Left lobe of liver (tissue), 2 donors: ENCODE measurements at regions not wholly inside any gene's neighbourhood (a gene's known extent, or its start where the extent isn't known, plus 50 kb on each side); places are given as distances from the start of the nearest gene placed in this dataset.
"Not testable (repeated sequence)": the region's sequence is repeated elsewhere in the genome, so short reads cannot be mapped to it uniquely, and the experiment has no call there.

Experiments used
- ATAC-seq: fragments of 200-7000 bp; cut with Tn5 transposase; one replicate; pipeline ENCODE4 v1.9.1; 2020; ENCODE audit warnings: mild to moderate bottlenecking, moderate library complexity
- DNase-seq: peaks from one replicate; pipeline ENCODE4 v3.0.0-alpha.2; 2020; ENCODE audit warnings: low spot score
- donor health status: DM: no; HTN: no; CAD: no; lungs with moderate emphysema.
- donor health status: DM: no; HTN: yes; CAD: no.

DNA sequence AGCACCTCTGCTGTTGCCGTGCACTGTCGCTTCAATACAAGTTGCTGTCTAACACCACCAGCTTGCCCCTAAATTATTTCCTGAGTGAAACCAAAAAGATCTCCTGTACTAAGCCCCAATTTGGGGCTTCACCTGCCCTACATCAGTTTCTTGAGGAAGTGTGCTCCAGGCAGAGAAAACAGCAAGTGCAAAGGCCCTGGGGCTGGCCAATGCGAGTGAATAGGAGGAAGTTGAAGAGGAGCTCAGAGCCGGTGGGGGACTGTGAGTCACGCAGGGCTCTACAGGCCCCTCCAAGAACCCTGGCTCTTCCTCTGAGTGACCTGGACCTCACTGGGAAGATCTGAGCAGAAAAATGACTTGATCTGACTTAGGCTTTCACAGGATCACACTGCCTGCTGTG is 117.2 kb downstream of the IPO8 start:
- DNase-seq, result no peak
- no peak for ATAC-seq

DNA sequence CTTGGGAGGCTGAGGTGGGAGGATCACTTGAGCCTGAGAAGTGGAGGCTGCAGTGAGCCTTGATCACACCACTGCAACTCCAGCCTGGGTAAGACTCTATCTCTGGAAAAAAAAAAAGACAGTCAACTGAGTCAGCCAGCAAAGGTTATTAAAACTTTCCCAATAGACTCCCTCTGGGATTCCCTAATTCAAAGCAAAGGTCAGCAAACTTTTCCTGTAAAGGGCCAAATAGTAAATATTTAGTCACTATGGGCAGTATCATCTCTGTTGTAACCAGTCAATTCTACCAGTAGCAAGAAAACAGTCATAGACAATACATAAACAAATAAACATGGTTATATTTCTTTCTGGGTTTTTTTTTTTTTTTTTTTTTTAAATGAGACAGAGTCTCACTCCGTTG is 122.5 kb downstream of the IPO8 start:
- DNase-seq, result no peak
- peak; percentile 87 for ATAC-seq

DNA sequence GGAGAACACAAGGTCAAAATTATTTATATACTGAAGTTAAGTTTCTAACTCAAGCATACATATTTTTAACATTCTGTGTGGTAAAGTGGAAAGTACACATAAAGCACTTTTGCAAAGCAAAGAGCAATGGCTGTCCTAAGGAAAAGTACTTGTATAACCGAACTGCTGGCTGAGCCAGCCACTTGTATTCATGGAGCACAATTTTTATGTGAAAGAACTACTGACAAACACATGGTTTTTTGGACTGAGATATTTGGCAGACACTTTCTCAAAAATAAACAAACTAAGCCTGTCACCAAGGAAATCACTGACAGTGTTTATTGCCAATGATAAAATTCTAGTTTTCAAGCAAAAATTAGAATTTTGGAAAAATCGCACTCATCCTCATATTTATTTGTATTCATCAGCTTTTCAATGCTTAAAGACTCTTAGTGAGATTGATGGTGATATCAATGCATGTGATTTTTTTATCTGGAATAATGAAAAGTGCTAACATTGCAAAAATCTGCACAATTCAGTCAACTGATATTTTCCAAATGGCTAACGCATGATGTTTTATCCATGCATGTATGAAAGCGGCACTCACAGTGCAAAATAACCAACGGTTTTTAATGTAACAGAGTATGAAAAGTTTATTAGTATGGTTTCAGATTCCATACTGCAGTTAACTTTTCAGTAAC is 125.3 kb downstream of the IPO8 start:
- no peak for DNase-seq

DNA sequence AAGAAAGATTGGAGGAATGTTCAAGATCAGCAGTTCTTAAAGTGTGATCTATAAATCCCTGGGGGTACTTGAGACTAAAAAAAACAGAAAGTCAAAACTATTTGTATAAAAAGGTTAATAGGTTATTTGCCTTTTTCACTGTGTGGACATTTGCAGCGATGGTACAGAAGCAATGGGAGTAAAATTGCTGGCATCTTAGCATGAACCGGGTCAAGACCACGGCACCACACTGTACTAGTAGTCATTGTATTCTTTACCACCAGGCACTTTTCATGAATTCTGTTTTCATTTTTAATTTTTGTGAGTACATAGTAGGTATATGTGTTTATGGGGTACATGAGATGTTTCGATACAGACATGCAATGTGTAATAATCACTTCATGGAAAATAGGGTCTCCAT is 126.2 kb downstream of the IPO8 start:
- ATAC-seq (no peak), DNase-seq (no peak)

More for the DNA sequence above, 125.3 kb downstream of the IPO8 start:
- peak; percentile 59 for ATAC-seq

DNA sequence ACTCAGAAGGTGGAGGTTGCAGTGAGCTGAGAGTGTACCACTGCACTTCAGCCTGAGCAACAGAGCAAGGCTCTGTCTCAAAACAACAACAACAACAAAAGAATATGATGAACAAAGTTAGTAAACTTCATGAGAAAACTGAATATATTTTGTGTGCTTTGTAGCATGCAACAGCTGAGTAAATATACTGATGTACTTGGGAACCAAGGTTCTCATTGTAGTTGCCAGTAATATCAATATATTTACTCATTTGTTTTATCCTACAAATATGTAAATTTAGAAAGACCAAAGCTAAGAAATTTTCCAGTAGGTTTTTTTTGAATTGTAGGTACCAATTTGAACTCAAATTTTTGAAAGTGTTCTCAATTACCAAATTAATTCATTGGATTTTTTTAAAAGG is 127.2 kb downstream of the IPO8 start:
- DNase-seq (no peak), ATAC-seq (no peak)

DNA sequence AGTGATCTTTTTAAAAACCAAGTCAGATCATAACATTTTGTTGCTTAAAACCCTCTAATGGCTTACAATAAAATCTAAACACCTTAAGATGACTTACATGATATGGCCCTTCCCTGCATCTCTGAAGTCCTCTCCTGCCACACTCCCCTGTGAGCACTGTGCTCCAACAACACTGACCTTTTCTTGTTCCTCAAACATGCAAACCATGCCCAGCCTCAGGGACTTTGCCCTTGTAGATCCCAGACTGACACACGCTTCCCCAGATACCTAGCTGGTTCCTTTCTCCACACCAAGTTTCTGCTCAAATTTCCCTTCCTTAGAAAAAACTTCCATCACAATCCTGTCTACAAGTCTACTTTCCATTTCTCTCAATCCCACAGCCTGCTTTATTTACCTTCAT is 128.6 kb downstream of the IPO8 start:
- ATAC-seq (peak; percentile 62), DNase-seq (no peak)

DNA sequence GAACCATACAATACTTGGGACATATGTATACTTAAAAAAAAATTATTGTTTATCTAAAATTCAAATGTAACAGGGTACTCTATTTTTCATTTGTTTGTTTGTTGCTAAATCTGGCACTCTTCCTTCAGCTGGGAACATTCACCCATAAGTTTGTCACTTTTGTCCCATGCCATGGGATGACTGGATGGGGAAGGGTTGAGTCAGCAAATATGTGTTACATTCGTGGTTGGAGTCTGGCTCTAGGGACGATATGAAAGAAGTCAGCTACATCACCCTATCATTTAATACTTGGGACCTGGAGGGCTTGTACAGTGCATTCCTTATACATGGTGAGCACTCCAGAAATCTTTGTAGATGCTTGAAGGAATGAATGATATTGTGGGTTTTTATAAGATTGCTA is 131.3 kb downstream of the IPO8 start:
- DNase-seq, result no peak
- ATAC-seq, result no peak

DNA sequence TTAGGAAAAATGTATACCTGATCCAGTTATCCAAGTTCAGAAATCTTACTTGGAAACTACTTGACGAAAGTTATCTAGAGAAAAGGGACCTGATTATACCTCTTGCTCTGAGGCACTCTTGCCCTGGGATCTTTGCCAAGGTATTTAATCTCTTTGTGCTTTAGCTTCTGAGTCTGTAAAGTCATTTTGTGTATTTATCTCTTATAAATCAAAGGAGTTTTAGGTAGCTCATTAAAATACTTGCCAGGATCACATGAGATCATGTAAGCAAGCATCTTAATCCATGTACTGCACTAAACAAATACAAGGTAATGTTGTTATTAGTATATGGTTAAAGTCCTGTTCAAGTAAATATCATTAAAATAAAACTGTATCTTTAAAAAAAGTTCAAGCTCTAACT is 147.5 kb downstream of the IPO8 start:
- DNase-seq (no peak), ATAC-seq (no peak)

DNA sequence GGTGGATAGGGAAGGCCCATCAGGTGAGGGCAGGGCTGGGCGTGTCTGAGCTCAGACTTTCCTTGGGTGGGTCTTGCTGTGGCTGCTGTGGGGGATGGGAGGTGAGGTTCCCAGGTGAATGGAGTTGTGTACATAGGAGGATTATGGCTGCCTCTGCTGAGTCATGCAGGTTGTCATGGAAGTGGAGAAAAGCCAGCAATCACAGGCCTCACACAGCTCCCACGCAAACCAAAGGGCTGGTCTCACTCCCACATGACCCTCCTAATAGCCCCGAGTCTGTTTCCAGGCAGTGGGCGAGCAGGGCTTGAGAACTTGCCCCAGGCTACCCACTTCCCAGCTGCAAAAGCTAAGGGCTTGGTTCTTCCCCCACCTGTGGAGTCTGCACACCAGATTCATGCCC is 149.5 kb downstream of the IPO8 start:
- no peak for ATAC-seq
- no peak for DNase-seq

DNA sequence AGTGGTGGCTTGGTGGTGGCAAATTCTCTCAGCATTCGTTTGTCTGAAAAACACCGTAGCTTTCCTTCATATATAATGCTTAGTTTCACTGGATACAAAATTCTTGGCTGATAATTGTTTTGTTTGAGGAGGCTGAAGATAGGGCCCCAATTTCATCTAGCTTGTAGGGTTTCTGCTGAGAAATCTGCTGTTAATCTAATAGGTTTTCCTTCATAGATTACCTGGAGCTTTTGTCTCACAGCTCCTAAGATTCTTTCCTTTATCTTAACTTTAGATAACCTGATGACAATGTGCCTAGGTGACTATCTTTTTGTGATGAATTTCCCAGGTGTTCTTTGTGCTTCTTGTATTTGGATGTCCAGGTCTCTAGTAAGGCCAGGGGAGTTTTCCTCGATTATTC is 151.0 kb downstream of the IPO8 start:
- not testable (repeated sequence) for ATAC-seq, DNase-seq

DNA sequence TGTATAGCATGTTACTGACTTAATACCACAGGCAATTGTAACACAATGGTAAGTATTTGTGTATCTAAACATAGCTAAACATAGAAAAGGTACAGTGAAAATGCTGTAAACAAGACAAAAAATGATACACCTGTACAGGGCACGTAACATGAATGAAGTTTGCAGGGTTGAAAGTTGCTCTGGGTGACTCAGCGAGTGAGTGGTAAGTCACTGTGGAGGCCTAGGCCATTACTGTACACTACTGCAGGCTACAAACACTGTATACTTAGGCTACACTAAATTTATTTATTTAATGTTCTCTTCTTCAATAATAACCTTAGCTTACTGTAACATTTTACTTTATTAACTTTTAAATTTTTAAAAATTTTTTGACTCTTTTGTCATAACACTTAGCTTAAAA is 158.4 kb downstream of the IPO8 start:
- no peak for ATAC-seq

DNA sequence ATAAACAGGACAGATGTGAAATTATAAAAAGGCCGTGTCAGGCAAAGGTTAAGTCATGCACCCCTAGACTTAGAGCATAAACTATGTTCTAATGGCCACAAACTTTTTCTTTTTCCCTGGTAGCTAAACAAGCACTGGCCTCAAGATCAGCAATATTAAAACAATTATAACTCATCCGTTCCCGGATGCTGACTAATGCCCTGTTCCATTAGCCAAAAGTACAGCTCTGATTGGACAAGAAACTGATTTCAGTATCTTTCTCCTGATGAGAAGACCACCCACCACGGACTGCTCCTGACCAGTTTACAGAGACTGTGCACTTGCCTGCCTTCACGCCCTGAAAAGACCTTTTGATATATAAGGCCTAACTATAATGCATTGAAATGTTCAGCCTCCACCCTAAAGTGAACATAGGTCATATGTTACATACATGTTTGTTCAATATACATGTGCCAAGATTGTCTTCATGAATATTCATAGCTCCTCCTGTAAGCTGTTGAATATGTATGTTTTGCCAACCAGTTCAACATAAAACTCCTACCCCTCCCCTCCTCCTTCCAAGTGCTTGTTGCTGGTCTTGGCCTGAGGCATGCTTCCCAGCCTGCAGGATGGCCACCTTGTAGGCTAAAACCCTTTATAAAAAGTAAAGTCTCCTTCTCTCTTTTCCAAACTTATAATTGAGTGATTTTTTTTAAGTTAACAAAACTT is 162.0 kb downstream of the IPO8 start:
- no peak for DNase-seq
- no peak for ATAC-seq

More for the DNA sequence above, 158.4 kb downstream of the IPO8 start:
- no peak for DNase-seq

DNA sequence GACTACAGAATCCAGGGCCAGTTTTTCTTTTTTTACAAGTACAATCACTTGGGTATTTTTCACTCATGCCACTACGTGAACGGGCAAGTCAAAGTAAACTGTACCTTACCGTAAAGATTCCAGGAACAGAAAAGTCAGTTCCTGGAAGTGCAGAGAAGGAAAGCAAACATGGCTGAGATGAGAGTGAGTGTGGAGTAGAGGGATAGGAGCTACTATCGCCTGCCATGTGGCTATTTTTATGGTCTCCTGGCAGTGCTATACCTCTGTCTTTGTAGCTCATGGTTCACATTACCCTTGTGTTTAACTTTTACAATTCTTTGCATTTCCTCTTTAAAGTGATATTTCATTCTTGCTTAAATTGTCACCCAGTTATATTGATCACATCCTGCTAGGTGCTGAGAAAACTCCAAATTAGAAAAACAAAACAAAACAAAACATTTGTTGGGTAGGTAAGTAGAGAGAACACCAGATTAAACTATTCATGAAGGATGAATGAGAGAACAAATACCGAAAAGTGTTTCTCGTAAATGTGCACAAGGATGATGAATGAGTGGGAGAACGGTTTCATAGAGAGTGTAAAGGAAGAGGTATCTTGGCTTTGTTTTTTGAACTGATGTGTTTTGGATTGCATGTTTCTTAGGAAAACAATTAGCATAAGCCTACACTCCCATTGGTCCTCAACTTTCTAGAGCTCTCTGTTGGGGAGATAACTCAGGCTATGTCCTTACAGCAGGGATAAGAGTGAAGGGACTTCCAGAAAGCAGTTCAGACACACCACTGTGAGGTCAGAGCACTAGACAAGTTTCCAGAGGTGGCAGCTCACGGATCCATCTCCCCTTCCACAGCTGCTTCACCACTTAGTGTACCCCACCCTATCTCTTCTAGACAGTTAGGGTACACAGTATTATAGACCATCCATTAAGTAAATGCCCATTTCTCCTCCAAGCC is 163.7 kb downstream of the IPO8 start:
- ATAC-seq, result no peak

DNA sequence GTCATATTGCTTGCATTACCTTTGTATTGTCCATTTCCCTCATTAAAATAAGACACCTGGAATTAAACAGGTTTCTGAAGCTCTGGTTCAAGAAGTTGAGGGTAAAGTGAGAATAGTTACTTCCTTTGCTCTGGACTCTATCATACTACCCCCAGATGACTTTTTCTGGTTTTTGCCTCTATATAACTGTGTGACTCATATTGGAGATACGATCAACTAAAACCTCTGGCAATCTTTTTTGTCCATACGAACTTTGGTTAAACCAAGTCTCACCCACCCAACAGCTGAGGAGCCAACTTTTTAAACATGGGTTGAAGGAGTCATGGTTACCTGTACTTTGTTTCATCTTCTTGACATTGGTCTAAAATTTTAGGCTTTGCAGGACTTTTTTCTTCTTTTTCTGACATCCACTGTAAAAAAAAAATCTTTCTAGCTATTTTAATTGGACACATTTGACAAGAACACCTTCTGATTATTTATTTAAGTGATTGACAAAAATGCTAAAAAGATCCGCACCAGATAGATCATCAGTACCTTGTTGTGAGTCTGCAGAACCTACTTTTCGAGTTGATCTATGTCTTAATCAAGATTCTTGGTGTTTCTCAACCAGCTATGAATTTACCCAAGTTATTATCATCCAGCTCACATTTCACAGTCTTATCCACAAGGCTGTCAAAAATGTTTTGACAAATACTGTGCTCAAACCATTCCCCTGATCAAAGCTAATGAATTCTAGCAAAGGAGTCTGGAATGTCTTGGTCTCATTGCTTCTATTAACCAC is 166.0 kb downstream of the IPO8 start:
- DNase-seq (no peak), ATAC-seq (no peak)

More for the DNA sequence above, 163.7 kb downstream of the IPO8 start:
- no peak for DNase-seq

DNA sequence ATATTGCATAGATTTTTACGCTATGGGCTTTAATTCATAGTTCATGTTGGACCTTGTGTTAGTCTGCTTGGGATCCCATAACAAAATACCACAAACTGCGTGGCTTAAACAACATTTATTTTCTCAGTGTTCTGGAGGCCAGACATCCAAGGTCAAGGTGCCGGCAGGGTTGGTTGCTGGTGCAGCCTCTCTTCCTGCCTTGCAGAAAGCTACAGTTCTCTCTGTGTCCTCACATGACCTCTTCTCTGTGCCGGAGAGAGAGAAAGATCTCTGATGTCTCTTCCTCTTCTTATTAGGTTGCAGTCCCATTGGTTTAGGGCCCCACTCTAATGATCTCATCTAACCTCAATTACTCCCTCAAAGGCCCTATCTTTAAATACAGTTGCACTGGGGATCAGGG is 170.5 kb downstream of the IPO8 start:
- DNase-seq (no peak), ATAC-seq (no peak)

DNA sequence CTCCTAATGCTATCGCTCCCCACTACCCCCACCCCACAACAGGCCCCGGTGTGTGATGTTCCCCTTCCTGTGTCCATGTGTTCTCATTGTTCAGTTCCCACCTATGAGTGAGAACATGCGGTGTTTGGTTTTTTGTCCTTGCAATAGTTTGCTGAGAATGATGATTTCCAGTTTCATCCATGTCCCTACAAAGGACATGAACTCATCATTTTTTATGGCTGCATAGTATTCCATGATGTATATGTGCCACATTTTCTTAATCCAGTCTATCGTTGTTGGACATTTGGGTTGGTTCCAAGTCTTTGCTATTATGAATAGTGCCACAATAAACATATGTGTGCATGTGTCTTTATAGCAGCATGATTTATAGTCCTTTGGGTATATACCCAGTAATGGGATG is 175.4 kb downstream of the IPO8 start:
- not testable (repeated sequence) for ATAC-seq, DNase-seq

DNA sequence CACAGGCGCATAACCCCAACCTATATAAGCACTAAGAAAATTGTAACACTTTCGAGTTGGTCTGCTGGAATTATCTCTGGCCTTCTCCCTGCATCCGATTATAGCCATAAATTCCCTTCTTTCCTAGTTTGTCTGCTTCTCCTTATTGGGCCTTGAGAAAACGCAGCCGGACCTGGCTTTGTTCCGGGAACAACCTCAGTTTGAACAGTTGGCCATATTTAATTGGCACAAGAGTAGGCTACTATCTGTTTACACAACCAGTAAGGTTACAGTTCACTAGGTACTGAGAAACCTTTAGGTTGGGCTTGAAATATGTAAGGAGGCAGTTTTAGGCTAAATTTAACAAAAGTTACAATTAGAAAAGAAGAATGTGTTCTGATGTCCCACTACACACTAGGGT is 176.1 kb downstream of the IPO8 start:
- no peak for DNase-seq
- ATAC-seq, result no peak

DNA sequence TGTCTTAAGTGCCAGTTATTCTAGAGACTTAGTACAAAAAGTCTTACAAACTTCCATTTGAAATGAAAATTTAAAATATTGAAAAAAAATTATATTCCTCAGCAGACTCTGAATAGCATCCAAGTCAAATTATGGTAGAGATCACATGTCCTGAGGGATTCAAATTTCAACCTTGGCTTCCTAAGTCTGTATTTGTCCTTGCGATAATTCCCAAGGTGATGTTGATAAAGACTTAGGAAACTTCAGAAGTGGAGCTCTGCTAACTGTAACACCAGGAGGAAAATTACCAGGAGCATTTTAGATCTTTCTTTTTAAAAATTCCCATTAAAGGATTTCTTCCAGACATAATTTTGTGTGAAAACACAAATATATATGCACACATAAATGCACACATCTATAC is 178.3 kb downstream of the IPO8 start:
- ATAC-seq (no peak), DNase-seq (no peak)

DNA sequence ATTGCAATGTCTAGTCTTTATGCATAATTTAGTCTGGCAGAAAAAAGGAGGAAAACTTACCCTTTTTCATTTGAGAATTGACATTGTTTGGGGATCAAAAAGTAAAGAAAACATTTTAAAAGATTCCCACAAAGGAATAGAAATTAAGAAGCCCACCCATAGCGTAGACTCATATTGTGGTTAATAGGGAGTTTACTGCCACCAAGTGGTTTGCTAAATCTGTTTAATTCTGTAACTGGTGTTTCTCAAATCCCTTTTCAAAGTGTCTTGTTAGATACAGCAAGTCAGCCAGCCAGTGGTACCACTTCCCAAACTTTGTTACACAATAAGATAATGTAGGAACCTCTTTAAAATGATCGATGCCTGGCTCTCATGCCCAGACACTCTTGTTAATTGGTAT is 180.3 kb downstream of the IPO8 start:
- ATAC-seq (peak; percentile 54), DNase-seq (no peak)

DNA sequence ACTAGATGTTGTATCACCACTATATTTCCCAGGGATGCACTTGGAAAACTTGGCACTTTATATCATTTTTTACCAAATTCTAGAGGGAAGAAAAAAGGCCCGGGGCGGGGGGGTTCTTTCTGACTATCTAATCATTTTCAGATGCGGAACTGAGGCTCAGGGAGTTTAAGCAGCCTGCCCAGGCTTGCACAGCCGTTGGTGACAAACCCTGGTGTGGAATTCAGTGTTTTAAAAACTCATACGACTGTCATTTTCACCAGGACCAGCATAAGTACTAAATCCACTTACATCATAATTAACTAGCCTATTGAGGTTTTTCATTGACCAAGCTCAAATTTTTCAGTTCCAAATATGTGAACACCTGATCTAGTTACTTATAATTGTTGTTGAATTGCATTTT is 181.0 kb downstream of the IPO8 start:
- ATAC-seq (no peak), DNase-seq (no peak)
